HG03521 (cell line): ENCODE measurements at regions not wholly inside any gene's neighbourhood (a gene's known extent, or its start where the extent isn't known, plus 50 kb on each side); places are given as distances from the start of the nearest gene placed in this dataset.

Experiments
- ATAC-seq: cut with Tn5 transposase; IDR thresholded peaks from one replicate; pipeline ENCODE4 v1.9.1; 2021; ENCODE audit warnings: mild to moderate bottlenecking, moderate library complexity; ENCODE audit not compliant: unreplicated experiment

- no peak for ATAC-seq
These were observed 313.8 kb downstream of the ENC1 start for GRCh38 chr5:74326571-74327338.

- no peak for ATAC-seq
These were observed 314.7 kb downstream of the ENC1 start for GRCh38 chr5:74325866-74326265.

DNA sequence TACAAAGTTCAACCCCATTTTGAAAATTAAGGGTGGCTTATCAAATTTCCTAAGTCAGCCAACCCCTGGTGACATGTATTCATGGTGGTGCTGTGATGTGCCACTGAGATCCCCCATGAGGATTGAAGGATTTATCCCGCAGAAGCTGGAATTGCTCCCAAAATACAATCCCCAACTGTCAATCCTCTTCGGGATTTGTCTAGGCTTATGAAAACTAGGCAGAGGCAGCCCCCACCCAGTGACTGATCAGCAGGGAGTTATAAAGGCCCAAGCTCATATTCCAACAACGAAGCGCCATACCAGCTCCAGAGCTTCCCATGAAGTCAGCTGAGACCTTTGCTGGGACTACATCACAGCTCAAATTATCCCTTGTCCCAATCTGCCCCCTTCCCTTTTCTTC, 316.0 kb downstream of the ENC1 start:
- ATAC-seq, result no peak

DNA sequence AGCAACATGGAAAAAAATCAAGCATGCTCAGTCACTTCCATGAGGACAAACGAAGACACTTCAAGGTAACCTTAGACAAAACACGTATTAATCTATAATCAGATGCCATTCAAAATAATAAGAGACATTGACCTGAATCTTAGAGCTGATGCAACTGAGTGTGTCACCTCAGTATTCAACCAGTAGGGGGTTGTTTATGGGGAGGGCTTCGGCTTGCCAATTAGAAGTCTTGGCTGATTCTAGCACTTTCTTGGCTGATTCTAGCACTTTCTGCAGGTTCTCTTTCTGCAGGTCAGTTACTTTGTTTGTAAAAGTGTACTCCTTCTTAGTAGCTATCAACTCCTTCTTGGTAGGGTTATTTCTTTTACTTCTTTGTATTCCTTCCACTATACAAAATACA, 317.6 kb downstream of the ENC1 start:
- ATAC-seq, result no peak

DNA sequence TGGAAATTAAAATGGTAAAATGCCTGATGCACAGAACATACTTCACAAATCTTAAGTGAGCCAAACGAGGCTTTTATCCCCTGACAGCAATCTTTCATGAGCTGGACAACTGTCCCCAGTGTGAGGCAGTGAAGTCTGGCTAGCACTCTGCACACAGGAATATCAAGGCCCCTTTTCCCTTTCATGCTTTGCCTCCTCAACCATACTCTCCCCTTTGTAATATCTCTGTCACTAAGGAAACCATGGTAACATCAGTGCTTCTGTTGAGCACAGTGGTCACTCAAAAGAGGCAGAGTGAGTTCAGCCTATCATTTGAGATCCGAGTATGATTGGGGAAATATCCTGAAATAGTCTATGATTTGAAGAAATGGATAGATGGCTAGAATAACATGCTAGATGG, 318.3 kb downstream of the ENC1 start:
- ATAC-seq, result no peak

GRCh38 chr5:74321326-74321725, 319.2 kb downstream of the ENC1 start:
- no peak for ATAC-seq

DNA sequence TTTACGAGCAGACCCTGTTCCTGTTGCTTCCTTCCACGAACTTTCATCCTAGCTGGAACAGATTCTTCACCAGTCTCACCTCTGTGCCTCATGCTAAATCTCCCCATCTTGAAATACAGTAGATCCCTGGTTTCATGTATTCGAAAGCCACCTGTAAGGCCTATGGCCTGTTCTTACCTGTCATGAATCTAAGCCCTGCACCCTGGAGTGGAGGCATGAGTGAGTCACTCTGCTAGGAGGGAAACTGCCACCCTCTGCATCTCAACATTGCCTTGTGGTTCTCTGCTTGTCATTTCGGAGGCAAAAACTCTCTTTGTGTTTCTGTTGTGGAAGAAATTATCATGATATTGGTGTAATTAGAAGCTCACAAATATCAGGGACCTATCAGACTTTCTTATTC, 320.0 kb downstream of the ENC1 start:
- ATAC-seq, result no peak

DNA sequence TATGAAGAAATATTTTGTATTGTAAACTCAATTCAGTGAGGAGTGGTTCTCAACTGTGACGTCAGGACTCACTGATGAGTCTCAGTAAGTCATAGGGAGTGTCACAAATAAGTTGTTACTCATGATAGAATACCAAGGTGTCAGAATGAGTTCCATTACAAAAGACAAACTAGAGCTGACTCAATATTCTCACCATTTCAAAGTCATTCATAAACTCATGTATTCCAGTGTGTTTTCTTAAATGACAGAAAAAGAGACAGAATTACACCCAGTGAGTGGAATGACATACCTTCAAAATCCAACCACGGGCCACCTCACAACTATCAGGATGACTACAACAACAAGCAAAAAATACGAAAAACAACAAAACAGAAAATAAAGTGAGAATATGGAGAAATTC, 321.5 kb downstream of the ENC1 start:
- ATAC-seq, result no peak

- ATAC-seq, result no peak
These were observed 324.4 kb downstream of the ENC1 start for GRCh38 chr5:74316064-74316603.

GRCh38 chr5:74314906-74315305, 325.6 kb downstream of the ENC1 start:
- ATAC-seq, result no peak

DNA sequence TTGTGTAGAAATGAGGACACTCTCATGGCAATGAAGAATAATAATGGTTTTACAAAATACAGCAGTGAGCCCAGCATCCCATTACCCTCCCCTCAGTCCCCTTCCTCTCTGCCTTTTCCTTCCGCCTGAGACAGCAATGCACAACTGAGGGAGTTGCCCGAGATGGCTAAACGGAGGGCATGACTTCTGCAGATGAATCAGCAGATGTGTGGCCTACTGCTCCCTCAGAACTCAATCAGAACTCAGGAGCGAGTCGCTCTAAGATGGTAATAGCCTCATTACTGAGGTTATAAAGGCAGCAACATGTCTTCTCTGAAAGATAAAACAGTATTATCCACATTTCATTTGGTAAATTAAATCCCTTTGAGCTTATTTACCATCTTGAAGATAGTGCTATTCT, 326.6 kb downstream of the ENC1 start:
- ATAC-seq, result no peak

GRCh38 chr5:74312746-74313145, 327.8 kb downstream of the ENC1 start:
- ATAC-seq, result no peak

DNA sequence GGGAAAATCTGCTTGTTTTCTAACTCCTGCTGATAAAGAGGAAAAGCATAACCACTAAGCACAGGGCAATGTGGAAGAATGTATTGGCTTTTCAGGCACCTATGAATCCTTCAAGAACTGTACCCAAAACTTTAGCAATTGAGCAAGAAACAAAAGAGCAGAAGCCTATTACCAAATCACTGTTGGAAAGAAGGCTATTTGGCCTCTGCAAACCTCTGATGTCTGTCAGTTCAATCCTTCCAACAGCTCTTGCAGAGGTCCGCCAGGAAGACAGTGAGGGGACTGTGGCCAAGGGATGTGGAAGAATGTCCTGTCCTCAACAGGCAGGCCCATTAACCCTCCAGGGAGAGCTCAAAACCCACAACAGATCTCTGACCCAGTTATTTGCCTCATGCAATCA, 328.6 kb downstream of the ENC1 start:
- no peak for ATAC-seq

- no peak for ATAC-seq
These were observed 329.3 kb downstream of the ENC1 start for GRCh38 chr5:74310997-74311930.

DNA sequence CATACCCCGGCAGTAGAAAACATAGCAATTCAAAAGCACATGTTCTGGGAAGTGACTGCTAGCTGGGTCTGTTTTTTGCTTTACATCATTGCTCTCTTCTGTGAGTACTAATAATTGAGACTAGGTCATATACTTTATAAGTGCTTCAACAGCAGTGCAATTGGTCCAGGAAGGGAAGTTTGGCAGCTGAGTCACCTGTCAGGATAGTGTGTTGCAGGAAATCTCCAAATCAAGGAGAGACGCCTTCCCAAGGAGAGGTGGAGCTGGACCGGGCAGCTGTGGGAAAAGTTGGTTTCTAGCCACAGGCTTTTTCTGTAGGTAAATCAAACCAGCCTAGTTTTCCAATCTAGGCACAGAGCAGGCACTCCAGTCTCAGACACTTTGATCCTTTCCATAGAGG, 330.1 kb downstream of the ENC1 start:
- ATAC-seq, result no peak

DNA sequence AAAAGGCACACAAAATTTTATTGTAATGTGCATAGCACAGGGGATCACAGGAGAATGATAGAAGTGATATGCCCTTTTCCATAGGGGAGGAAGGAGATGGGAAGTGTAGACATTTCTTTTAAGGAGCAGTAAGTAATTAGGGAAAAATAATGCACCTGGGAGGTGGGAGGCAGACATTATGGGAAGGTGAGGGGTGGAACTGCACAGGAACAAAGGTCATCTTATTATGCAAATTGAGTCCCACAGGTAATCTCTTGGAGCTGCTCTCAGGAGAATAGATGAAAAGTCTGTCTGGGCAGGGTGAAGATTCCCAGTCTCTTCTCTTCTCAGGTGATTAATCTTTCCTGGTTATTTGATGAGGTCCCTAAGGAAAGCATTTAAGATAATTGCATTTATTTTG, 331.5 kb downstream of the ENC1 start:
- no peak for ATAC-seq

GRCh38 chr5:74306845-74307244, 333.7 kb downstream of the ENC1 start:
- no peak for ATAC-seq

GRCh38 chr5:74304536-74304935, 336.0 kb downstream of the ENC1 start:
- no peak for ATAC-seq

GRCh38 chr5:74303578-74303977, 336.9 kb downstream of the ENC1 start:
- no peak for ATAC-seq

DNA sequence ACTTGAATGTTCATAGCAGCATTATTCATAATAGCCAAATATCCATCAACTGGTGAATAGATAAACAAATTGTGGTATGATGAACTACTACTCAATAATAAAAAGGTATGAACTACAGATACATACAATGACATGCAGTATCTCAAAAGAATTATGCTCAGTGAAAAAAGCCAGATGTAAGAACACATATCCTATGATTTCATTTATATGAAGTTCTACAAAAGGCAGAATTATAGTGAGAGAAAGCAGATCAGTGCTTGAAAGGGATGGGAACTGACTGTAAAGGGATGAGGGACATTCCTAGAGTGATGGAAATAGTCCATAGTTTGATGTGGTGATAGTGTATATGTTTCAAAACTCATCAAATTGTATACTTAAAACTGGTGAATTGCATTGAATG, 339.0 kb downstream of the ENC1 start:
- no peak for ATAC-seq

DNA sequence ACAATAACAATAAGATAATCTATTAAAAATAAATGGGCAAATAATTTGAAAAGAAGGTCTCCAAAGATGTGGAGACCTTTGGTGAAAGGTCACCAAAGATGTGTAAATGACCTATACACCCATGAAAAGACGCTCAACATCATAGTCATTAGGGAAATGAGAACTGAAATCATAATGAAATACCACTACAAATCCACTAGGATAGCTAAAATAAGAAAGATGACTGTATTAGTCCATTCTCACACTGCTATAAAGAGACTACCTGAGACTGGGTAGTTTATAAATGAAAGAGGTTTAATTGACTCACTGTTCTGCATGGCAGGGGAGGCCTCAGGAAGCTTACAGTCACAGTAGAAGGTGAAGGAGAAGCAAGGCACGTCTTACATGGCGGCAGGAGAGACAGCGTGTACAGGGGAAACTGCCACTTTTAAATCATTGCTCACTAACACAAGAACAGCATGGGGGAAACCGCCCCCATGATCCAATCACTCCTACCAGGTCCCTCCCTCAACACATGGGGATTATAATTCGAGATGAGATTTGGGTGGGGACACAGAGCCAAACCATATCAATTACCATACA, 339.6 kb downstream of the ENC1 start:
- no peak for ATAC-seq

GRCh38 chr5:74299833-74300232, 340.7 kb downstream of the ENC1 start:
- ATAC-seq, result no peak
